ENCODE measurements at regions not wholly inside any gene's neighbourhood (a gene's known extent, or its start where the extent isn't known, plus 50 kb on each side); places are given as distances from the start of the nearest gene placed in this dataset.

DNA sequence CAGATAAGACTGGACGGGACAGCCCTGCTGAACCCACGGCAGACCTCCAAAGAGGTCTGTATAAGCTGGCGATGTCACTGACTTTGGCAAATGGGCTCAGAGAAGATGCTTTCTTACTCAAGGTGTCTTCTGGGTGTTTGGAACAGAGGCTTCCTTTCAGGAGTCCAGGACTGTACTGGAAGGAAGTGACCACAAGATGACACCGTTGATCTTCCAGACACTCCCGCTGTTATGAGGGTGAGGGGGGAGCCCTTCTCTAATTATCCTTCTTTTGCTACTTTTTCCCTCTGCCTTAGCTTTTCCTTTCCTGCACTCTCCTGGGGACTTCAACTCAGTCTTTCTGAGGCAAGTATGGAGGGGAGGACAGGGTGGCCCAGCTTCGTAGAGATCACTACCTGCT lies 65.2 kb upstream of the ZNF599 start:
- ATAC-seq (replicated peaks in 1 of 2) (no peak), DNase-seq (no peak)
- Mint-ChIP-seq H3K27me3 (ENCODE audit: low read depth) (no peaks in the 10 kb centered on the region), H3K4me3 (peak overlapping the region in 1 of 2 donors; percentile 50), H3K36me3 (ENCODE audit: insufficient read depth in 2 of 2) (no peaks in the 10 kb centered on the region), H3K4me1 (ENCODE audit: low read depth) (peaks cover 15% of the 10 kb centered on the region), H3K27ac (no peak overlapping the region), H3K9me3 (no peaks in the 10 kb centered on the region)

DNA sequence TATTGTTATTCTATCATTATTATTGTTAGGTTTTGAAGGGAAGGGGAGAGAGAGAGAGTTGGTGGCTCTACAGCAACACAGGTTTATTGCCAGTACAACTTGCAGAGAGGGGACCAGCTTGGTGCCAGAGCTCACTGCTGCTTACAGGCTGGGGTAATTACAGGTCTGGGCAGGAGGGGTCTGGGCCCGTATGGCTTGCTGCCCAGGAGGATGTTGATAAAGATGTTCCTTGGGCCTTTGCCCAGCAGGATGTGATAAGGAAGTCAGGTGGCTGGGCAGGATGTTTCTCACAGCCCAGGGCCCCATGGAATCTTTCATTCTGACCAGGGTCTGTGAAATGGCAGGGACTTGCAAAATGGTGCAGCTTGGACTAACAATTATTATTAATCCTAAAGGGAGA lies 64.2 kb upstream of the ZNF599 start:
- Mint-ChIP-seq H3K36me3 (ENCODE audit: insufficient read depth in 2 of 2) (no peaks in the 10 kb centered on the region), H3K9me3 (no peaks in the 10 kb centered on the region), H3K4me1 (ENCODE audit: low read depth) (peaks cover 15% of the 10 kb centered on the region), H3K27me3 (ENCODE audit: low read depth) (no peaks in the 10 kb centered on the region), H3K4me3 (no peak overlapping the region), H3K27ac (peak overlapping the region; percentile 79)
- ATAC-seq (replicated peaks in 1 of 2), result no peak
- no peak for DNase-seq

DNA sequence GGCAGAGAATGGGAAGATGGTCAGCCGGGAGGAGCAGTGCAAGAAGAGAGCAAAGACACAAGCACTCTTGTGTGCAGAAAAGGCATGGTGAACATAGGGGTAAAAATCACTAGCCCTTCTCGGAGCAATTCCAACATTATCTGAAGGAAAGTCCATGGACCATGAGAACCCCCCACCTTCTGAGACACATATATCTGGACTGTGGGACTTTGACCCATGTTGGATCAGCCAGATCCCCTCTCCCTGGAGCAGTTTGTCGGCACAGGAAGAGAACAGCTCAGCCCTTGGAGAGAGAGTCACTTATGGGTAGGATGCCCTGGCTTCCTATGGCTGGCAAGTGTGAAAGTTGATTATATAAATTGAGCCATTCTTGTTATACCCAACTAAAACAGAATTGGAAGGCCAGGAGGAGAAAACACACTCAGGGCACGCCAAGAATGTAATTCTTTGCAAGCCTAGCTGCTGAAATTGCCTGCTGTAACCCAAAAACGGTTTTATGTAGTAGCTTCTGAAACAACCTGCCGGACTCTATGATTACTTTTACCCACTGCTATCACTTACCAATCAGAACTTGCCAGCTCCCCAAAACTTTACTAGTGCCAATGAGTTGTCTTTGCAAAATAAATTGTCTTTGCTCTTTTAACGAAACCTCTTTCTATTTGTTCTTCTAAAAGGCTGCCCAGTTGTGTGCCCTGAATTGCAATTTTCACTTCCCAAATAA lies 62.8 kb upstream of the ZNF599 start:
- Mint-ChIP-seq H3K36me3 (ENCODE audit: insufficient read depth in 2 of 2) (no peaks in the 10 kb centered on the region), H3K27ac (no peak overlapping the region), H3K27me3 (ENCODE audit: low read depth) (no peaks in the 10 kb centered on the region), H3K9me3 (no peaks in the 10 kb centered on the region), H3K4me3 (no peak overlapping the region), H3K4me1 (ENCODE audit: low read depth) (peaks cover 15% of the 10 kb centered on the region)
- no peak for DNase-seq
- ATAC-seq (replicated peaks in 1 of 2), result no peak

DNA sequence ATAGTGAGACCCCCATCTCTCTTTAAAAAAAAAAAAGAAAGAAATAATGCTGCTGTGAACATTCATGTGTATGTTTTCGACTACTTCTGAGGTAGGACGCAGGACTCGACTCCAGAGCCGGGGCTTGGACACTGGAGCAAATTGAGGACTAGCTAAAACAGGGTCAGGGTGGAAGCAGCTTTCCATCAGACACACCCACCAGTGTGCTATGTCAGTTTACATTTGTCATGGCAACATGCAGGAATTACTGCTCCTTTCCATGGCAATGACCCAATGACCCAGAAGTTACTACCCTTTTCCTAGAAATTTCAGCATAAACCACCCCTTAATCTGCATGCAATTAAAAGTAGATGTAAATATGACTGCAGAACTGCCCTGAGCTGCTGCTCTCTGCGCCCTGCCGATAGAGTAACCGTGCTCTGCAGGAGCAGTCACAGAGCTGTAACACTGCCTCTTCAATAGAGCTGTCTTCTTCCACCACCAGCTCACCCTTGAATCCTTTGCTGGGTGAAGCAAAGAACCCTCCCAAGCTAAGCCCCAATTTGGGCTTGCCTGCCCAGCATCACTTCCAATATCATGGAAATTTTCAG lies 61.6 kb upstream of the ZNF599 start:
- H3K27ac Mint-ChIP-seq, result no peak overlapping the region
- no peaks in the 10 kb centered on the region for H3K27me3 Mint-ChIP-seq (ENCODE audit: low read depth)
- DNase-seq (no peak), ATAC-seq (replicated peaks in 1 of 2) (no peak)
- H3K36me3 Mint-ChIP-seq (ENCODE audit: insufficient read depth in 2 of 2), result no peaks in the 10 kb centered on the region
- H3K4me3 Mint-ChIP-seq, result no peak overlapping the region
- H3K4me1 Mint-ChIP-seq (ENCODE audit: low read depth), result peaks cover 15% of the 10 kb centered on the region
- H3K9me3 Mint-ChIP-seq, result no peaks in the 10 kb centered on the region

DNA sequence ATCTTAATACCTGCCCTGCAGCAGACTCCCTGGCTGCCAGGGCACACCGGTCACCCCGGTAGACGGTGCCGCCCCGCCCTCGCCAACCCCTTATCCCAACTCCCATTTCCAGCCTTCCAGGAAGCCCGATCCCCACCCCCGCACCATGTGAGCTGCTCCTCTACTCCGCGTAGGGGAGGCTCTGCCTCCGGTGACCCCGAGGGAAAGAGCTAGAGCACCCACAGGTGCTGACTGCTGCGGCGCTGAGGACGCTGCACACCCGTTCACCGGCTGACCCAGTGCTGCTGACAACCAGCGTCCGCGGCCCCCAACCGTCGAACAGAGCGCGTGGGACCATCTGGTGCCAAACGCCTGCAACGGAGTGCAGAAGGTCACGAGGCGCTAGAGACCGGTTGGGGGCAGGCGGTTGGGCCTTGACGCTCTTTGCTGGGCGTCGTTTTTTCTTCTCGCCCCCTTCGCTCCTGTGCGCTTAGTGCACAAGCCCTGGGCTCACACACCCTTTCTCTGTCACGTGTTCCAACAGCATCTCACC lies 59.6 kb upstream of the ZNF599 start:
- ATAC-seq (replicated peaks in 1 of 2), result no peak
- Mint-ChIP-seq H3K27me3 (ENCODE audit: low read depth) (no peaks in the 10 kb centered on the region), H3K4me1 (ENCODE audit: low read depth) (peaks cover 6% of the 10 kb centered on the region), H3K27ac (no peak overlapping the region), H3K36me3 (ENCODE audit: insufficient read depth in 2 of 2) (no peaks in the 10 kb centered on the region), H3K9me3 (no peaks in the 10 kb centered on the region), H3K4me3 (no peak overlapping the region)
- DNase-seq, result no peak

DNA sequence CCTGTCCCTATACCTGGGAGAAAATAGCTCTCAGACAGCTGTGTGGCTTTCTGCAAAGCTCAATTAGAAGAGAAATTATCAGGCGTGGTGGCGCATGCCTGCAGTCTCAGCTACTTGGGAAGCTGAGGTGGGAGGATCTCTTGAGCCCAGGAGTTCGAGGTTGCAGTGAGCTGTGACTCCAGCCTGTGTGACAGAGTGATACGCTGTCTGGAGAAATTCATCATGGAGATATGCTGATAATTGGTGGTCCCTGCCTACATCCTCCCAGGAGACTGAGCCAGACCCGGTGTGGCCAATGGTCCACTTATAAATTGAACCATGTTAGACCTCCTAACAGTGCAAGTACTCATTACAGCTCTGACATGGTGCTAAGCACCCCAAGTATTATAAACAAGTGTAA lies 58.7 kb upstream of the ZNF599 start:
- no peak overlapping the region for H3K4me3 Mint-ChIP-seq
- DNase-seq, result no peak
- no peaks in the 10 kb centered on the region for H3K4me1 Mint-ChIP-seq (ENCODE audit: low read depth)
- H3K36me3 Mint-ChIP-seq (ENCODE audit: insufficient read depth in 2 of 2), result no peaks in the 10 kb centered on the region
- no peak for ATAC-seq (replicated peaks in 1 of 2)
- no peaks in the 10 kb centered on the region for H3K9me3 Mint-ChIP-seq
- H3K27me3 Mint-ChIP-seq (ENCODE audit: low read depth), result no peaks in the 10 kb centered on the region
- no peak overlapping the region for H3K27ac Mint-ChIP-seq

DNA sequence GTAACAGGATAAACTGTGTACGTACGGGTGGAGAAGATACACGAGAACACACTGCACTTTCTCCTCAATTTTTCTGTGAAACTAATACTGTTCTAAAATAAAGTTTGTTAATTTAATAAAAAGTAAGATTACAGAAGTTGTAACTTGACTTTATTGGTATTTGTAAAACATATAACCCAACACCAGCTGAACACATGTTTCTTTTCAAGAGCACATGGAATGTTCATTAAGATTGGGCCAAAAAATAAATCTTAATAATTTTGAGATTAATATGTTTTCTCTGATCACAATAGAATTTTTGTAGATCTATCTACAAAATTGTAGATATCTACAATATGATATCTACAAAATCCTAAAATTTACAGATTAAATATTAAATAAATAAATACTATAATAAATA lies 55.1 kb upstream of the ZNF599 start:
- Mint-ChIP-seq H3K9me3 (no peaks in the 10 kb centered on the region), H3K36me3 (ENCODE audit: insufficient read depth in 2 of 2) (no peaks in the 10 kb centered on the region), H3K27me3 (ENCODE audit: low read depth) (no peaks in the 10 kb centered on the region), H3K27ac (no peak overlapping the region), H3K4me1 (ENCODE audit: low read depth) (no peaks in the 10 kb centered on the region), H3K4me3 (no peak overlapping the region)
- DNase-seq, result no peak
- ATAC-seq (replicated peaks in 1 of 2), result no peak

DNA sequence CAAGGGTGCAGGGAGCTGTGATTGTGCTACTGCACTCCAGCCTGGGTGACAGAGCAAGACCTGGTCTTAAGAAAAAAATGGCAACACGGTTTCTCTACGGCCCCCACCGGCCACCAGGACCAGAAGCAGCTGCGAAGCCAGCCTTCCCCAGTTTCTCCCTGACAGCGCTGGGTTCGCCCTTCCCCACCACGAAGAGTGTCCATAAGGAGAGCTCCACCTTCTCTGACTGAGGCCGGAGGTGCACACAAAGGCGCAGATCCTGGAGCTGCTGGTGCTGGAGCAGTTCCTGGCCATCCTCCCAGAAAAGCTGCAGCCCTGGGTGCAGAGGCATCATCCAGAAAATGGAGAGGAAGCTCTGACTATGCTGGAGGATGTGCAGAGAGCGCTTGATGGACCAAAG lies 52.2 kb upstream of the ZNF599 start:
- Mint-ChIP-seq H3K4me3 (no peak overlapping the region), H3K9me3 (no peaks in the 10 kb centered on the region), H3K4me1 (ENCODE audit: low read depth) (no peaks in the 10 kb centered on the region), H3K27me3 (ENCODE audit: low read depth) (no peaks in the 10 kb centered on the region), H3K36me3 (ENCODE audit: insufficient read depth in 2 of 2) (no peaks in the 10 kb centered on the region), H3K27ac (no peak overlapping the region)
- ATAC-seq (replicated peaks in 1 of 2) (no peak), DNase-seq (no peak)

DNA sequence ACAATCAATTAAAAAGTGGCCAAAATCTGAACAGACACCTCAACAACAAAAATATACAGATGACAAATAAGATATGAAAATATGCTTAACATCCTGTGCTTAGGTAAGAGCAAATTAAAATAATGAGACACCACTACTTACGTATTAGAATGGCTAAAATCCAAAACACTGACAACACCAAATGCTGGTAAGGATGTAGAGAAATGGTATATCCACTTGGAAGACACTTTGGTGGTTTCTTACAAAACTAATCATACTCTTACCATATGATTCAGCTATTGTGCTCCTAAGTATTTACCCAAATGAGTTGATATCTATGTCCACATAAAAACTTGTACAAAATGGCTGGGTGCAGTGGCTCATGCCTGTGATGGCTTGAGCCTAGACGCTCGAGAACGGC lies 51.7 kb upstream of the ZNF599 start:
- H3K36me3 Mint-ChIP-seq (ENCODE audit: insufficient read depth in 2 of 2), result peaks cover 0 to 2% of the 10 kb centered on the region in 2 donors
- H3K4me1 Mint-ChIP-seq (ENCODE audit: low read depth), result no peaks in the 10 kb centered on the region
- no peak overlapping the region for H3K27ac Mint-ChIP-seq
- DNase-seq (no peak), ATAC-seq (replicated peaks in 1 of 2) (no peak)
- no peak overlapping the region for H3K4me3 Mint-ChIP-seq
- peaks cover 0 to 2% of the 10 kb centered on the region in 2 donors for H3K9me3 Mint-ChIP-seq
- H3K27me3 Mint-ChIP-seq (ENCODE audit: low read depth), result no peaks in the 10 kb centered on the region

Measured in activated T-cell treated with anti-CD3 and anti-CD28 coated beads, Interleukin-2, amount 50 U/mL, for 72 hours (primary cell).